DMS53 treated with DMSO at 0.1 percent for 48 hours (cell line): ENCODE measurements at regions not wholly inside any gene's neighbourhood (a gene's known extent, or its start where the extent isn't known, plus 50 kb on each side); places are given as distances from the start of the nearest gene placed in this dataset.

Source experiments
- DNase-seq: peaks from one replicate; lab custom pipeline; 2025; ENCODE audit not compliant: unreplicated experiment; lab: John Stamatoyannopoulos, UW

- DNase-seq: no peak
Measured at GRCh38 chr5:174398171-174398570, 326.2 kb upstream of the MSX2 start.

- DNase-seq: no peak
Measured at GRCh38 chr5:174399411-174399810, 325.0 kb upstream of the MSX2 start.

- DNase-seq: no peak
Measured at GRCh38 chr5:174400461-174400860, 323.9 kb upstream of the MSX2 start.

- no peak for DNase-seq
Measured at GRCh38 chr5:174401793-174402192, 322.6 kb upstream of the MSX2 start.

- DNase-seq: no peak
Measured at GRCh38 chr5:174402222-174402812, 322.1 kb upstream of the MSX2 start.

- DNase-seq: no peak
Measured at GRCh38 chr5:174404848-174405247, 319.5 kb upstream of the MSX2 start.

GRCh38 chr5:174409070-174409469, 315.3 kb upstream of the MSX2 start:
- no peak for DNase-seq

GRCh38 chr5:174409971-174410370, 314.4 kb upstream of the MSX2 start:
- no peak for DNase-seq

- no peak for DNase-seq
Measured at GRCh38 chr5:174410716-174411478, 313.5 kb upstream of the MSX2 start.

GRCh38 chr5:174411479-174411819, 312.9 kb upstream of the MSX2 start:
- DNase-seq: no peak

GRCh38 chr5:174412374-174412773, 312.0 kb upstream of the MSX2 start:
- DNase-seq: no peak

- no peak for DNase-seq
Measured at GRCh38 chr5:174412941-174413340, 311.4 kb upstream of the MSX2 start.

- no peak for DNase-seq
Measured at GRCh38 chr5:174413567-174414314, 310.6 kb upstream of the MSX2 start.

GRCh38 chr5:174414315-174414710, 310.1 kb upstream of the MSX2 start:
- no peak for DNase-seq

- no peak for DNase-seq
Measured at GRCh38 chr5:174418809-174419539, 305.4 kb upstream of the MSX2 start.

GRCh38 chr5:174419540-174420132, 304.7 kb upstream of the MSX2 start:
- DNase-seq: peak; percentile 41

- DNase-seq: no peak
Measured at GRCh38 chr5:174420651-174421407, 303.6 kb upstream of the MSX2 start.

- no peak for DNase-seq
Measured at GRCh38 chr5:174421408-174421805, 303.0 kb upstream of the MSX2 start.

- DNase-seq: no peak
Measured at GRCh38 chr5:174423558-174423957, 300.8 kb upstream of the MSX2 start.
